NCI-H82 treated with DMSO at 0.1 percent for 48 hours (cell line): ENCODE measurements at regions not wholly inside any gene's neighbourhood (a gene's known extent, or its start where the extent isn't known, plus 50 kb on each side); places are given as distances from the start of the nearest gene placed in this dataset.

Source experiments
- DNase-seq: peaks from one replicate; lab custom pipeline; 2025; ENCODE audit not compliant: unreplicated experiment; lab: John Stamatoyannopoulos, UW

- DNase-seq, result no peak
Observed at GRCh38 chr7:25900245-25900644, 251.8 kb upstream of the NFE2L3 start.

- no peak for DNase-seq
Observed at GRCh38 chr7:25900877-25901276, 251.1 kb upstream of the NFE2L3 start.

GRCh38 chr7:25901658-25902057 lies 250.3 kb upstream of the NFE2L3 start:
- no peak for DNase-seq

GRCh38 chr7:25906003-25906402 lies 246.0 kb upstream of the NFE2L3 start:
- DNase-seq, result no peak

- no peak for DNase-seq
Observed at GRCh38 chr7:25906760-25907159, 245.2 kb upstream of the NFE2L3 start.

GRCh38 chr7:25907214-25907613 lies 244.8 kb upstream of the NFE2L3 start:
- DNase-seq, result no peak

GRCh38 chr7:25907731-25908130 lies 244.3 kb upstream of the NFE2L3 start:
- DNase-seq, result no peak

GRCh38 chr7:25908154-25908949 lies 243.6 kb upstream of the NFE2L3 start:
- DNase-seq, result no peak

- DNase-seq, result no peak
Observed at GRCh38 chr7:25911738-25912607, 240.0 kb upstream of the NFE2L3 start.

- DNase-seq, result no peak
Observed at GRCh38 chr7:25913598-25914224, 238.3 kb upstream of the NFE2L3 start.

GRCh38 chr7:25918731-25919130 lies 233.3 kb upstream of the NFE2L3 start:
- no peak for DNase-seq

- DNase-seq, result no peak
Observed at GRCh38 chr7:25922296-25922695, 229.7 kb upstream of the NFE2L3 start.

GRCh38 chr7:25923741-25924460 lies 228.1 kb upstream of the NFE2L3 start:
- DNase-seq, result no peak

- no peak for DNase-seq
Observed at GRCh38 chr7:25926009-25926408, 226.0 kb upstream of the NFE2L3 start.

- DNase-seq, result no peak
Observed at GRCh38 chr7:25926451-25926850, 225.5 kb upstream of the NFE2L3 start.

- no peak for DNase-seq
Observed at GRCh38 chr7:25926891-25927625, 224.9 kb upstream of the NFE2L3 start.

GRCh38 chr7:25927626-25927978 lies 224.4 kb upstream of the NFE2L3 start:
- DNase-seq, result no peak

GRCh38 chr7:25928549-25929330 lies 223.3 kb upstream of the NFE2L3 start:
- no peak for DNase-seq

- DNase-seq, result no peak
Observed at GRCh38 chr7:25929448-25929847, 222.6 kb upstream of the NFE2L3 start.
